K562 (cell line): ENCODE measurements at regions not wholly inside any gene's neighbourhood (a gene's known extent, or its start where the extent isn't known, plus 50 kb on each side); places are given as distances from the start of the nearest gene placed in this dataset.

Source experiments
- ATAC-seq: fragments of 200-7000 bp; cut with Tn5 transposase; 3 replicates; pipeline ENCODE4 v1.9.1; 2020; ENCODE audit warnings: moderate library complexity
- BruUV-seq: library from RNA; stranded (reverse); fragments of 400-500 nt; replicated peaks from 2 replicates; lab custom pipeline; 2021; lab: Mats Ljungman, UMichigan
- CTCF ChIA-PET: fragments of 300-600 bp; formaldehyde crosslinking; extraction: SDS; loops from one replicate; lab custom pipeline; 2021; ENCODE audit warnings: low intra/inter-chr PET ratio; lab: Yijun Ruan, JAX
- POLR2A ChIA-PET: fragments of 300-600, 350-650 bp; sonication (Branson Sonifier 250); formaldehyde crosslinking; extraction: SDS; loops from one replicate; lab custom pipeline; 2021; ENCODE audit warnings: antibody characterized with exemption, inconsistent platforms; lab: Yijun Ruan, JAX
- DNase-seq, 4 experiments: peaks; one replicate each; pipeline versions ENCODE4 v3.0.0 to v3.0.0-alpha.2; 2011 to 2018; ENCODE audit warnings: low spot score in 3 of 4, mixed read lengths in 3 of 4; ENCODE audit errors: extremely low read depth in 1 of 4
- FAIRE-seq: peaks from 2 replicates; lab custom pipeline; 2011; peaks lifted over from hg19 to GRCh38; lab: Jason Lieb, UNC
- H2AFZ ChIP-seq: 2 replicates; pipeline ENCODE4 v1.6.0; 2011; ENCODE audit warnings: low read depth, low read length, control low read depth, inconsistent platforms
- H3K27ac ChIP-seq: fragments of 200-600 bp; 3 replicates; pipeline ENCODE4 v1.8.0; 2011; ENCODE audit warnings: low read depth, mild to moderate bottlenecking, control low read depth, inconsistent platforms, low read length, moderate library complexity, mixed read lengths; ENCODE audit errors: extremely low read depth
- H3K27me3 ChIP-seq, 2 experiments: fragments of 300-600 bp in 1 of 2; 2 replicates in 1 of 2; 3 replicates in 1 of 2; pipeline versions ENCODE4 v1.6.0 to v1.8.0; 2011; ENCODE audit warnings: inconsistent platforms in 2 of 2, low read length in 2 of 2, mild to moderate bottlenecking in 1 of 2, mixed read lengths in 1 of 2, moderate library complexity in 1 of 2; ENCODE audit not compliant: control insufficient read depth in 2 of 2, insufficient read depth in 2 of 2
- H3K36me3 ChIP-seq: fragments of 300-600 bp; 3 replicates; pipeline ENCODE4 v1.8.0; 2011; ENCODE audit warnings: mild to moderate bottlenecking, low read length, inconsistent platforms; ENCODE audit not compliant: control insufficient read depth, insufficient read depth
- H3K4me1 ChIP-seq, 2 experiments: fragments of 200-600 bp in 1 of 2; replicated peaks in 1 of 2; 2 replicates in 1 of 2; 3 replicates in 1 of 2; pipeline versions ENCODE4 v1.5.1 to v1.8.0; 2011; ENCODE audit warnings: inconsistent platforms in 2 of 2, low read length in 2 of 2, mild to moderate bottlenecking in 1 of 2, mixed read lengths in 1 of 2, moderate library complexity in 1 of 2; ENCODE audit not compliant: control insufficient read depth in 2 of 2, insufficient read depth in 2 of 2
- H3K4me2 ChIP-seq: 2 replicates; pipeline ENCODE4 v1.6.1; 2011; ENCODE audit warnings: low read length, control low read depth, inconsistent platforms, mixed read lengths; ENCODE audit not compliant: insufficient read depth
- H3K4me3 ChIP-seq: fragments of 200-600 bp; sonication (generic), shearing (Covaris generic); 2 replicates; pipeline ENCODE4 v1.5.1; 2016; ENCODE audit warnings: control low read depth, inconsistent platforms
- H3K79me2 ChIP-seq: fragments of 200-600 bp; 3 replicates; pipeline ENCODE4 v1.8.0; 2011; ENCODE audit warnings: low read length, inconsistent platforms; ENCODE audit not compliant: control insufficient read depth, insufficient read depth
- H3K9ac ChIP-seq, 2 experiments: 2 replicates each; pipeline versions ENCODE4 v1.6.0 to v1.6.1; 2011; ENCODE audit warnings: low read depth in 2 of 2, low read length in 2 of 2, control low read depth in 1 of 2, inconsistent platforms in 1 of 2, mild to moderate bottlenecking in 1 of 2, mixed read lengths in 1 of 2; ENCODE audit not compliant: insufficient read depth in 1 of 2
- H3K9me1 ChIP-seq: one replicate; pipeline ENCODE4 v1.6.0; 2011; ENCODE audit warnings: inconsistent platforms, mild to moderate bottlenecking, low read length, moderate library complexity; ENCODE audit not compliant: control insufficient read depth, insufficient read depth
- H3K9me3 ChIP-seq: replicated peaks from 2 replicates; pipeline ENCODE4 v1.5.1; 2011; ENCODE audit warnings: low read depth, low read length, inconsistent platforms; ENCODE audit not compliant: control insufficient read depth, insufficient read depth
- H4K20me1 ChIP-seq: replicated peaks from 2 replicates; pipeline ENCODE4 v1.6.1; 2011; ENCODE audit warnings: low read length, inconsistent platforms, mixed read lengths; ENCODE audit not compliant: control insufficient read depth, insufficient read depth
- BRD9 ChIP-seq: fragments of 450-650 bp; IDR thresholded peaks from 2 replicates; pipeline ENCODE4 v1.6.1; 2018; ENCODE audit warnings: low read depth; ENCODE audit not compliant: partially characterized antibody
- BRF1 ChIP-seq: IDR thresholded peaks from 3 replicates; pipeline ENCODE4 v1.6.1; 2011; ENCODE audit warnings: borderline replicate concordance, mild to moderate bottlenecking; ENCODE audit not compliant: insufficient read length; ENCODE audit errors: extremely low read depth
- CAMTA2 ChIP-seq: fragments of 250-450 bp; sonication (Bioruptor Pico); conservative IDR thresholded peaks from 2 replicates; pipeline ENCODE4 v1.5.1; 2022
- SFPQ ChIP-seq: fragments of 200-400 bp; formaldehyde crosslinking; IDR thresholded peaks from 2 replicates; pipeline ENCODE4 v1.6.1; 2017; ENCODE audit warnings: mild to moderate bottlenecking, low read depth, low read length, moderate library complexity
- STAT5A ChIP-seq: IDR thresholded peaks from 2 replicates; pipeline ENCODE4 v1.6.1; 2012; ENCODE audit warnings: low read length, inconsistent platforms, borderline replicate concordance
- THRA ChIP-seq: fragments of 450-650 bp; IDR thresholded peaks from 2 replicates; pipeline ENCODE4 v1.6.1; 2017; ENCODE audit warnings: mild to moderate bottlenecking, moderate library complexity
- WHSC1 ChIP-seq: IDR thresholded peaks from one replicate; pipeline ENCODE4 v1.6.1; 2012; ENCODE audit warnings: low read length, control low read depth, inconsistent platforms
- ZNF511 ChIP-seq: sonication (generic); formaldehyde crosslinking; IDR thresholded peaks from 2 replicates; pipeline ENCODE4 v1.8.0; 2022; ENCODE audit warnings: mild to moderate bottlenecking, missing genetic modification reagents
- ZNF589 ChIP-seq: fragments of 200-800 bp; sonication (Bioruptor generic); IDR thresholded peaks from 2 replicates; pipeline ENCODE4 v1.6.1; 2016; ENCODE audit warnings: low read depth, missing genetic modification characterization, missing compliant biosample characterization
- WGBS: fragments of 100-300 bp; shearing (Covaris generic); methylation state at CpG from one replicate; pipeline ENCODE4 v1.1.6; 2016; ENCODE audit warnings: low coverage, mixed read lengths; ENCODE audit not compliant: insufficient coverage; ENCODE audit errors: missing lambda C conversion rate; 5-methylcytosine and 5-hydroxymethylcytosine counted together
- in situ Hi-C: fragments of 300-500 bp; cut with MboI; formaldehyde crosslinking; loops from 4 replicates; pipeline ENCODE4 v1.15.0; 2018; ENCODE audit warnings: inconsistent platforms, mixed read lengths
- intact Hi-C: fragments of 100-400 bp; cut with micrococcal nuclease; formaldehyde crosslinking; loops from 2 replicates; pipeline ENCODE4 v1.14.2; 2022

GRCh38 chr4:31183256-31183655 lies 463.1 kb downstream of the PCDH7 start:
- DNase-seq (no peak), ATAC-seq (no peak), FAIRE-seq (no peak)
- no peak overlapping the region for H3K9ac ChIP-seq
- ChIA-PET POLR2A (no interaction called here), CTCF (no interaction called here)
- WGBS, result 0% methylated on average over 4 of the region's 4 CpGs
- H2AFZ ChIP-seq, result no peak overlapping the region
- in situ Hi-C loops (no loop called here), intact Hi-C loops (no loop called here)
- TF ChIP-seq BRF1 (no peak), ZNF511 (CRISPR knock-in tag) (no peak), THRA (no peak), STAT5A (no peak), CAMTA2 (CRISPR knock-in tag) (no peak), WHSC1 (no peak), SFPQ (no peak), BRD9 (no peak), ZNF589 (CRISPR knock-in tag) (no peak)
- BruUV-seq, result no TSS peak
- H3K79me2 ChIP-seq, result no peaks in the 10 kb centered on the region
- H3K9me3 ChIP-seq, result no peaks in the 10 kb centered on the region; the same call in 1 of the 2 replicates
- no peaks in the 10 kb centered on the region for H3K36me3 ChIP-seq
- H3K4me1 ChIP-seq, result no peaks in the 10 kb centered on the region
- no peaks in the 10 kb centered on the region for H4K20me1 ChIP-seq
- no peak overlapping the region for H3K4me2 ChIP-seq
- no peaks in the 10 kb centered on the region for H3K27me3 ChIP-seq
- H3K9me1 ChIP-seq, result no peaks in the 10 kb centered on the region
- no peak overlapping the region for H3K27ac ChIP-seq
- H3K4me3 ChIP-seq, result no peak overlapping the region
